Fibroblast of skin of left biceps (primary cell): ENCODE measurements at regions not wholly inside any gene's neighbourhood (a gene's known extent, or its start where the extent isn't known, plus 50 kb on each side); places are given as distances from the start of the nearest gene placed in this dataset.

Experiments
- DNase-seq, 2 experiments: peaks; one replicate each; pipeline ENCODE4 v3.0.0-alpha.2; 2013; ENCODE audit warnings: low read depth in 2 of 2

GRCh38 chr7:38070718-38071117, 107.3 kb upstream of the STARD3NL start:
- DNase-seq = no peak

- DNase-seq = no peak
Measured at GRCh38 chr7:38086857-38087256, 91.2 kb upstream of the STARD3NL start.

GRCh38 chr7:38102507-38102906, 75.5 kb upstream of the STARD3NL start:
- peak; percentile 2 to 3 for DNase-seq

- peak; percentile 6 to 13 for DNase-seq
Measured at GRCh38 chr7:38105874-38106483, 72.1 kb upstream of the STARD3NL start.

- DNase-seq = peak; percentile 5 to 7
Measured at GRCh38 chr7:38107486-38107893, 70.6 kb upstream of the STARD3NL start.

- DNase-seq = no peak
Measured at GRCh38 chr7:38112075-38112474, 66.0 kb upstream of the STARD3NL start.

GRCh38 chr7:38120076-38120475, 58.0 kb upstream of the STARD3NL start:
- no peak for DNase-seq

- no peak for DNase-seq
Measured at GRCh38 chr7:38122501-38122900, 55.5 kb upstream of the STARD3NL start.

- DNase-seq = no peak
Measured at GRCh38 chr7:38123494-38123893, 54.6 kb upstream of the STARD3NL start.

- no peak for DNase-seq
Measured at GRCh38 chr7:38127216-38128207, 50.5 kb upstream of the STARD3NL start.
